Hepatocyte (in vitro differentiated cells): ENCODE measurements at regions not wholly inside any gene's neighbourhood (a gene's known extent, or its start where the extent isn't known, plus 50 kb on each side); places are given as distances from the start of the nearest gene placed in this dataset.

Experiments
- DNase-seq: peaks from one replicate; pipeline ENCODE4 v3.0.0-alpha.2; 2016; ENCODE audit warnings: low spot score
- H2AFZ ChIP-seq: fragments of 200-600 bp; sonication (generic); 2 replicates; pipeline ENCODE4 v1.6.0; 2016; ENCODE audit warnings: antibody characterized with exemption, mild to moderate bottlenecking
- H3K27ac ChIP-seq: fragments of 200-600 bp; sonication (generic); 2 replicates; pipeline ENCODE4 v1.5.1; 2016; ENCODE audit warnings: mild to moderate bottlenecking
- H3K27me3 ChIP-seq: fragments of 200-600 bp; sonication (generic); 2 replicates; pipeline ENCODE4 v1.6.1; 2016
- H3K36me3 ChIP-seq: fragments of 200-600 bp; sonication (generic); replicated peaks from 2 replicates; pipeline ENCODE4 v1.5.1; 2016; ENCODE audit warnings: low read depth; ENCODE audit not compliant: insufficient read depth
- H3K4me1 ChIP-seq: fragments of 200-600 bp; sonication (generic); 2 replicates; pipeline ENCODE4 v1.5.1; 2016; ENCODE audit warnings: mild to moderate bottlenecking, moderate library complexity; ENCODE audit not compliant: insufficient read depth
- H3K4me2 ChIP-seq: fragments of 200-600 bp; sonication (generic); 2 replicates; pipeline ENCODE4 v1.6.0; 2016
- H3K4me3 ChIP-seq: fragments of 200-600 bp; sonication (generic); 2 replicates; pipeline ENCODE4 v1.5.1; 2016; ENCODE audit warnings: mild to moderate bottlenecking
- H3K79me2 ChIP-seq: fragments of 200-600 bp; sonication (generic); 2 replicates; pipeline ENCODE4 v1.6.0; 2017; ENCODE audit warnings: mild to moderate bottlenecking
- H3K9me2 ChIP-seq: fragments of 200-600 bp; sonication (generic); replicated peaks from 2 replicates; pipeline ENCODE4 v1.6.0; 2017; ENCODE audit warnings: mild to moderate bottlenecking; ENCODE audit not compliant: insufficient read depth
- H3K9me3 ChIP-seq: fragments of 200-600 bp; sonication (generic); 2 replicates; pipeline ENCODE4 v1.5.1; 2016; ENCODE audit warnings: low read depth, mild to moderate bottlenecking
- H4K20me1 ChIP-seq: fragments of 200-600 bp; sonication (generic); 2 replicates; pipeline ENCODE4 v1.6.0; 2016; ENCODE audit warnings: mild to moderate bottlenecking; ENCODE audit not compliant: insufficient read depth, poor library complexity, severe bottlenecking
- CTCF ChIP-seq: fragments of 200-600 bp; sonication (generic); IDR thresholded peaks from 2 replicates; pipeline ENCODE4 v1.5.1; 2016; ENCODE audit warnings: antibody characterized with exemption, mild to moderate bottlenecking; ENCODE audit not compliant: poor library complexity
- EZH2 ChIP-seq: fragments of 200-600 bp; sonication (generic); IDR thresholded peaks from 2 replicates; pipeline ENCODE4 v1.6.1; 2016; ENCODE audit warnings: antibody characterized with exemption, mild to moderate bottlenecking, borderline replicate concordance
- EZH2phosphoT487 ChIP-seq: fragments of 200-600 bp; sonication (generic); IDR thresholded peaks from one replicate; pipeline ENCODE4 v1.6.1; 2018; ENCODE audit warnings: antibody characterized with exemption, mild to moderate bottlenecking, low read depth, moderate library complexity; ENCODE audit not compliant: unreplicated experiment, severe bottlenecking
- WGBS: methylation state at CpG from one replicate; pipeline ENCODE4 v1.1.6; 2016; ENCODE audit warnings: low lambda C conversion rate; ENCODE audit errors: missing lambda C conversion rate; 5-methylcytosine and 5-hydroxymethylcytosine counted together

DNA sequence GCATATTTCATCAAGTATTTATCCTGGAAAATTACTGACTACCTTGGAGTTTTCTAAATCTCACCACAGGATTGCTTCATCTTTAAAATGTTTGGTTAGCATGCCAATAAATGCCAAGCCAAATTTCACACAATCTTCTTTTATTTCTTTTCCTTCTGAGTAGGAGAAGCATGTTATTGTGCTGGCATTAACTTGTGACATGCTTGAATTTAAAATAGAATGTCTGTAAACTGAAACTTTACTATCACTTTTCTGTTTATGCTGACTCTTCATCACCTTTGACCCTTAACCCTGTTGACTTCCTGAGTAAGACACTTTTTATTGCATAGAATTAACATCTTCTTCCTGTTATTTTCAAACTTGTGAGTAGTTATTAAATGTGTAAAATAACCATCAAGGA, 56.2 kb upstream of the LRRTM4 start:
- no peaks in the 10 kb centered on the region for H3K36me3 ChIP-seq
- no peaks in the 10 kb centered on the region for H4K20me1 ChIP-seq
- H3K4me1 ChIP-seq, result no peaks in the 10 kb centered on the region
- H3K9me3 ChIP-seq, result no peaks in the 10 kb centered on the region
- no peak overlapping the region for H2AFZ ChIP-seq
- H3K4me3 ChIP-seq, result no peak overlapping the region
- no peaks in the 10 kb centered on the region for H3K9me2 ChIP-seq
- DNase-seq, result no peak
- TF ChIP-seq CTCF (no peak), EZH2phosphoT487 (no peak), EZH2 (no peak)
- H3K4me2 ChIP-seq, result no peak overlapping the region
- no peaks in the 10 kb centered on the region for H3K79me2 ChIP-seq
- no peaks in the 10 kb centered on the region for H3K27me3 ChIP-seq
- H3K27ac ChIP-seq, result no peak overlapping the region

DNA sequence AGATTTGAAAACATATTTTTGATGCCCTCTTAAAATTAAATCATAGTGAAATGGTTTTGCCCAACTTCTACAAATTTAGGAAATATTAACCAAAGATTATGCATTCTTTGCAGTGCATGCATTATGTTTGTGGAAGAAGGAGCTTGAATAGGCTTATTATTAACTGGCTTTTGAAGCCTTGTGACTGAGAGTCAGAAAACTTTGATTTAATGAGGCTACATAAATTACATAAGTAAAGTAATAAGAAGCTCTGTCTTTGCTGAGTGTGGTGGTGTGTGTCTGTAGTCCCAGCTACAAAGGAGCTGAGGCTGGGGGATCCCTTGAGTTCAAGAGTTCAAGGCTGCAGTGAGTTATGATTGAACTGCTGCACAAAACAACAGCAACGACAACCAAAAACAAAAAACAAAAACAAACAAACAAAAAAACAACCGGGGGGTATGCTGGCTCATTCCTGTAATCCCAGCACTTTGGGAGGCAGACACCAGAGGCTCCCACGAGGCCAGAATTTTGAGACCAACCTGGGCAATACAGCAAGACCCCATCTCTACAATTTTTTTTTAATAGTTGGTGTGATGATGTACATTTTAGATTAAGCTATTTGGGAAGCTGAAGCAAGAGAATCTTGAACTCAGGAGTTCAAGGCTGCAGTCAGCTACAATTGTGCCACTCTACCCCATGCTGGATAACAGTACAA, 57.0 kb upstream of the LRRTM4 start:
- no peak overlapping the region for H3K27ac ChIP-seq
- no peak overlapping the region for H3K4me3 ChIP-seq
- no peaks in the 10 kb centered on the region for H3K9me2 ChIP-seq
- H3K27me3 ChIP-seq, result no peaks in the 10 kb centered on the region
- H3K9me3 ChIP-seq, result no peaks in the 10 kb centered on the region
- WGBS, result 91% methylated on average over 3 of the region's 3 CpGs
- no peaks in the 10 kb centered on the region for H3K36me3 ChIP-seq
- no peaks in the 10 kb centered on the region for H3K79me2 ChIP-seq
- H2AFZ ChIP-seq, result no peak overlapping the region
- TF ChIP-seq EZH2phosphoT487 (no peak), EZH2 (no peak), CTCF (no peak)
- no peak overlapping the region for H3K4me2 ChIP-seq
- no peaks in the 10 kb centered on the region for H4K20me1 ChIP-seq
- H3K4me1 ChIP-seq, result no peaks in the 10 kb centered on the region
- DNase-seq, result no peak

GRCh38 chr2:77588438-77588837, 66.3 kb upstream of the LRRTM4 start:
- H3K4me3 ChIP-seq, result no peak overlapping the region
- H3K4me2 ChIP-seq, result no peak overlapping the region
- H3K9me2 ChIP-seq, result no peaks in the 10 kb centered on the region
- no peak overlapping the region for H3K27ac ChIP-seq
- WGBS, result 91% methylated on average over 3 of the region's 3 CpGs
- no peaks in the 10 kb centered on the region for H3K79me2 ChIP-seq
- H2AFZ ChIP-seq, result no peak overlapping the region
- H3K9me3 ChIP-seq, result no peaks in the 10 kb centered on the region
- DNase-seq, result no peak
- H3K36me3 ChIP-seq, result no peaks in the 10 kb centered on the region
- no peaks in the 10 kb centered on the region for H4K20me1 ChIP-seq
- no peaks in the 10 kb centered on the region for H3K27me3 ChIP-seq
- TF ChIP-seq EZH2phosphoT487 (no peak), EZH2 (no peak), CTCF (no peak)
- no peaks in the 10 kb centered on the region for H3K4me1 ChIP-seq
